Heart left ventricle (tissue), 16 donors: ENCODE measurements at regions not wholly inside any gene's neighbourhood (a gene's known extent, or its start where the extent isn't known, plus 50 kb on each side); places are given as distances from the start of the nearest gene placed in this dataset.
"Not testable (repeated sequence)": the region's sequence is repeated elsewhere in the genome, so short reads cannot be mapped to it uniquely, and the experiment has no call there.

Experiments
- ATAC-seq, 4 donors: fragments of 200-7000 bp; cut with Tn5 transposase; one replicate each; pipeline ENCODE4 v1.9.1; 2020 to 2022; ENCODE audit warnings: moderate library complexity in 4 of 4, mild to moderate bottlenecking in 3 of 4, moderate number of reproducible peaks in 1 of 4
- DNase-seq, 5 donors: peaks; one replicate each; pipeline ENCODE4 v3.0.0-alpha.2; 2020
- H3K27ac ChIP-seq, 12 donors: fragments of 200-600 bp; sonication (generic) in 4 of 12; one replicate each; pipeline versions ENCODE4 v1.5.0 to v1.8.0; 2016 to 2022; ENCODE audit warnings: mild to moderate bottlenecking in 2 of 12
- H3K27me3 ChIP-seq, 9 donors: fragments of 200-600 bp; sonication (generic) in 2 of 9; one replicate each; pipeline versions ENCODE4 v1.5.1 to v1.8.0; 2016 to 2022; ENCODE audit warnings: mild to moderate bottlenecking in 3 of 9
- H3K36me3 ChIP-seq, 9 donors: fragments of 200-600 bp; sonication (generic) in 2 of 9; one replicate each; pipeline versions ENCODE4 v1.5.0 to v1.8.0; 2018 to 2022; ENCODE audit warnings: mild to moderate bottlenecking in 2 of 9
- H3K4me1 ChIP-seq, 12 donors: fragments of 200-600 bp; sonication (generic) in 4 of 12; one replicate each; pipeline versions ENCODE4 v1.5.0 to v1.8.0; 2016 to 2022; ENCODE audit warnings: mild to moderate bottlenecking in 3 of 12
- H3K4me3 ChIP-seq, 12 donors: fragments of 200-600 bp; sonication (generic) in 4 of 12; one replicate each; pipeline versions ENCODE4 v1.5.0 to v1.8.0; 2017 to 2022; ENCODE audit warnings: mild to moderate bottlenecking in 9 of 12, moderate library complexity in 4 of 12
- H3K9me3 ChIP-seq, 12 donors: fragments of 200-600 bp; sonication (generic) in 4 of 12; one replicate each; pipeline versions ENCODE4 v1.5.0 to v1.8.0; 2016 to 2022; ENCODE audit warnings: mild to moderate bottlenecking in 1 of 12
- CTCF ChIP-seq, 12 donors: fragments of 200-600 bp; sonication (generic) in 4 of 12; IDR thresholded peaks; one replicate each; pipeline versions ENCODE4 v1.5.0 to v1.8.0; 2018 to 2022; ENCODE audit warnings: antibody characterized with exemption in 12 of 12, mild to moderate bottlenecking in 5 of 12
- POLR2A ChIP-seq, 2 donors: fragments of 450-650 bp; IDR thresholded peaks; one replicate each; pipeline ENCODE4 v1.6.1; 2017; ENCODE audit warnings: antibody characterized with exemption in 2 of 2, mild to moderate bottlenecking in 2 of 2, moderate library complexity in 2 of 2
- WGBS, 4 donors: extraction: QIAGEN DNeasy Blood & Tissue Kit in 2 of 4; methylation state at CpG; one replicate each; pipeline versions ENCODE4 v1.1.5 to v1.1.7; 2013 to 2018; 5-methylcytosine and 5-hydroxymethylcytosine counted together
- intact Hi-C, 10 donors: fragments of 100-400 bp; cut with DNase I; formaldehyde crosslinking; loops; one replicate each; pipeline versions ENCODE4 v1.11.1 to v1.14.2; 2022
- donor health status: ischemic (EF 13 %, LVEDD 7.1; RV severe dilation, severe dysfunction).
- donor health status: healthy with polysubstance abuse.
- donor health status: DM: no; HTN: yes; CAD: no.
- donor health status: DM: no; HTN: no; CAD: no.
- donor health status: ischemic (EF 25% LVEDD 6.9; RV normal size, moderate dysfunction).
- donor health status: ischemic (EF 25% LVEDD 5.7; RV mildly dilated, moderate dysfunction).
- donor health status: healthy.
- donor health status: DM: yes; HTN: yes; CAD: no.
- donor health status: ischemic (EF 35%, LVEDD 5.7; RV mildly dilated, moderate dysfunction).
- donor health status: nonischemic (EF 11% LVEDD 7.7; RV severe dilation, severe dysfunction).
- donor health status: DM: yes; HTN: yes; CAD: no.
- donor health status: PGD.
- donor health status: ischemic (EF 29% LVEDD 5.4; RV normal size, mild dysfunction).
- donor health status: nonischemic (EF 23%, LVEDD 6.1; RV moderate dilation, normal function).

- intact Hi-C loops, result no loop called here
- H3K27me3 ChIP-seq, result no peaks in the 10 kb centered on the region
- DNase-seq, result no peak
- no peak overlapping the region for H3K4me3 ChIP-seq
- 71 to 88% (median 86%) methylated on average over 5 of the region's 5 CpGs for WGBS, 4 donors
- no peaks in the 10 kb centered on the region for H3K4me1 ChIP-seq
- H3K36me3 ChIP-seq, result no peaks in the 10 kb centered on the region
- ATAC-seq, result no peak
- no peak for TF ChIP-seq POLR2A (IDR thresholded peaks at IDR 0.05)
- TF ChIP-seq CTCF (IDR thresholded peaks at IDR 0.05), result no peak
- no peak overlapping the region for H3K27ac ChIP-seq
- no peaks in the 10 kb centered on the region for H3K9me3 ChIP-seq
Measured at GRCh38 chr1:222053790-222054294, 312.0 kb upstream of the DUSP10 start.

GRCh38 chr1:222051311-222051710 lies 309.4 kb upstream of the DUSP10 start:
- intact Hi-C loops, H3K36me3 ChIP-seq, DNase-seq, H3K27ac ChIP-seq, H3K4me3 ChIP-seq, H3K4me1 ChIP-seq, ATAC-seq, H3K9me3 ChIP-seq, H3K27me3 ChIP-seq: not testable (repeated sequence)
- WGBS, 4 donors, result 88 to 100% (median 95%) methylated on average over 1 of the region's 1 CpG

GRCh38 chr1:222049661-222050060 lies 307.8 kb upstream of the DUSP10 start:
- not testable (repeated sequence) for DNase-seq, H3K9me3 ChIP-seq, H3K4me1 ChIP-seq, H3K27me3 ChIP-seq, ATAC-seq, H3K4me3 ChIP-seq, H3K36me3 ChIP-seq, H3K27ac ChIP-seq
- intact Hi-C loops, result loop anchor here in 1 of 10 donors (10.0 kb wide), 1 partner anchor 305 kb away; the partner anchor contains the start of gene DUSP10
- WGBS, 4 donors, result 95 to 98% (median 97%) methylated on average over 13 to 28 of the region's 28 CpGs

GRCh38 chr1:222049176-222049575 lies 307.3 kb upstream of the DUSP10 start:
- TF ChIP-seq CTCF (IDR thresholded peaks at IDR 0.05), result no peak
- no peak for TF ChIP-seq POLR2A (IDR thresholded peaks at IDR 0.05)
- intact Hi-C loops, result loop anchor here in 1 of 10 donors (10.0 kb wide), 1 partner anchor 304 kb away; the partner anchor contains the start of gene DUSP10
- Histone ChIP-seq H3K27ac (no peak overlapping the region), H3K4me1 (peaks cover 0 to 5% (median 2%) of the 10 kb centered on the region in 12 donors), H3K36me3 (no peaks in the 10 kb centered on the region), H3K27me3 (no peaks in the 10 kb centered on the region), H3K4me3 (no peak overlapping the region), H3K9me3 (no peaks in the 10 kb centered on the region)
- 85 to 92% (median 88%) methylated on average over 4 of the region's 4 CpGs for WGBS, 4 donors
- DNase-seq, result no peak
- no peak for ATAC-seq

- no peak overlapping the region for H3K27ac ChIP-seq
- DNase-seq (no peak), ATAC-seq (no peak)
- H3K36me3 ChIP-seq, result no peaks in the 10 kb centered on the region
- no peak for TF ChIP-seq POLR2A (IDR thresholded peaks at IDR 0.05)
- TF ChIP-seq CTCF (IDR thresholded peaks at IDR 0.05), result no peak
- no peaks in the 10 kb centered on the region for H3K9me3 ChIP-seq
- WGBS, 4 donors, result 59 to 75% (median 72%) methylated on average over 4 of the region's 4 CpGs
- intact Hi-C loops, result loop anchor here in 1 of 10 donors (10.0 kb wide), 1 partner anchor 303 kb away; the partner anchor contains the start of gene DUSP10
- H3K4me3 ChIP-seq, result no peak overlapping the region
- no peaks in the 10 kb centered on the region for H3K27me3 ChIP-seq
- H3K4me1 ChIP-seq, result peaks cover 0 to 15% (median 10%) of the 10 kb centered on the region in 12 donors
Measured at GRCh38 chr1:222048094-222048595, 306.3 kb upstream of the DUSP10 start.
